Breast epithelium (tissue), 3 donors: ENCODE measurements at regions not wholly inside any gene's neighbourhood (a gene's known extent, or its start where the extent isn't known, plus 50 kb on each side); places are given as distances from the start of the nearest gene placed in this dataset.

Source experiments
- POLR2A ChIP-seq: fragments of 450-650 bp; IDR thresholded peaks from one replicate; pipeline ENCODE4 v1.6.1; 2016; ENCODE audit warnings: antibody characterized with exemption, mild to moderate bottlenecking, moderate library complexity
- TF ChIP-seq, protein P1 (sequence below), 3 donors: fragments of 450-650 bp; IDR thresholded peaks; one replicate each; pipeline ENCODE4 v1.5.1; 2016 to 2017; ENCODE audit warnings: antibody characterized with exemption in 3 of 3, mild to moderate bottlenecking in 3 of 3, moderate library complexity in 3 of 3

DNA sequence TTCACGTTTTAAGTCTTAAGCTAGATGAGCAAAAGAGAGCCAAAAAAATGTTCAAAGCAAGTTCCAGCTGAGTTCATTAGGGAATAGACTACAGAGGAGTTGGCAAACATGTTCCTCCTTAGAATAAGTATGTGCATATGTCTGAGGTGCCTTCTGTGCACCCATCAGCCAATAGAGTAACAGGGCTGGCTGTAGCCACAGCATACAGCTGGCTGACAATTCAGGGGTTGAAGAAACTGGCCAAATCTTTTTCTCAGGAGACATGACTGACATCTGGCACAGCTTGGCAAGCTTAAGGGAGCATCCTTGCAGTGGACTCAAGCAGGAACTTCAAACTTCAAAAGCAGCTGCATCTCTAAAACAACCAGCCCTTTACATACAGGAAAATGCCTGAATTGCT is 414.8 kb upstream of the PCDH20 start:
- TF ChIP-seq, protein P1, sequence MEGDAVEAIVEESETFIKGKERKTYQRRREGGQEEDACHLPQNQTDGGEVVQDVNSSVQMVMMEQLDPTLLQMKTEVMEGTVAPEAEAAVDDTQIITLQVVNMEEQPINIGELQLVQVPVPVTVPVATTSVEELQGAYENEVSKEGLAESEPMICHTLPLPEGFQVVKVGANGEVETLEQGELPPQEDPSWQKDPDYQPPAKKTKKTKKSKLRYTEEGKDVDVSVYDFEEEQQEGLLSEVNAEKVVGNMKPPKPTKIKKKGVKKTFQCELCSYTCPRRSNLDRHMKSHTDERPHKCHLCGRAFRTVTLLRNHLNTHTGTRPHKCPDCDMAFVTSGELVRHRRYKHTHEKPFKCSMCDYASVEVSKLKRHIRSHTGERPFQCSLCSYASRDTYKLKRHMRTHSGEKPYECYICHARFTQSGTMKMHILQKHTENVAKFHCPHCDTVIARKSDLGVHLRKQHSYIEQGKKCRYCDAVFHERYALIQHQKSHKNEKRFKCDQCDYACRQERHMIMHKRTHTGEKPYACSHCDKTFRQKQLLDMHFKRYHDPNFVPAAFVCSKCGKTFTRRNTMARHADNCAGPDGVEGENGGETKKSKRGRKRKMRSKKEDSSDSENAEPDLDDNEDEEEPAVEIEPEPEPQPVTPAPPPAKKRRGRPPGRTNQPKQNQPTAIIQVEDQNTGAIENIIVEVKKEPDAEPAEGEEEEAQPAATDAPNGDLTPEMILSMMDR (IDR thresholded peaks at IDR 0.05): no peak
- no peak for TF ChIP-seq POLR2A
